NCI-H82 (cell line): ENCODE measurements at regions not wholly inside any gene's neighbourhood (a gene's known extent, or its start where the extent isn't known, plus 50 kb on each side); places are given as distances from the start of the nearest gene placed in this dataset.
"Not testable (repeated sequence)": the region's sequence is repeated elsewhere in the genome, so short reads cannot be mapped to it uniquely, and the experiment has no call there.

Experiments
- DNase-seq: peaks from one replicate; lab custom pipeline; 2025; lab: John Stamatoyannopoulos, UW

- DNase-seq, result not testable (repeated sequence)
These were observed 473.3 kb downstream of the SPATA31A6 start for GRCh38 chr9:42656789-42657188.

- DNase-seq, result not testable (repeated sequence)
These were observed 474.0 kb downstream of the SPATA31A6 start for GRCh38 chr9:42657496-42657895.

GRCh38 chr9:42697146-42697545 is 513.7 kb downstream of the SPATA31A6 start:
- not testable (repeated sequence) for DNase-seq

GRCh38 chr9:42702890-42703289 is 519.4 kb downstream of the SPATA31A6 start:
- not testable (repeated sequence) for DNase-seq

- not testable (repeated sequence) for DNase-seq
These were observed 541.7 kb downstream of the SPATA31A6 start for GRCh38 chr9:42724841-42725835.

GRCh38 chr9:42743030-42743814 is 559.8 kb downstream of the SPATA31A6 start:
- peak; percentile 80 for DNase-seq

GRCh38 chr9:42757251-42757650 is 573.8 kb downstream of the SPATA31A6 start:
- not testable (repeated sequence) for DNase-seq

- peak; percentile 31 for DNase-seq
These were observed 575.9 kb downstream of the SPATA31A6 start for GRCh38 chr9:42759320-42759719.

- DNase-seq, result not testable (repeated sequence)
These were observed 598.7 kb downstream of the SPATA31A6 start for GRCh38 chr9:42782201-42782600.

- DNase-seq, result not testable (repeated sequence)
These were observed 609.3 kb downstream of the SPATA31A6 start for GRCh38 chr9:42792725-42793124.

- peak; percentile 4 for DNase-seq
These were observed 615.1 kb downstream of the SPATA31A6 start for GRCh38 chr9:42798571-42798970.

GRCh38 chr9:42802716-42803115 is 619.3 kb downstream of the SPATA31A6 start:
- not testable (repeated sequence) for DNase-seq

GRCh38 chr9:42806674-42807073 is 623.2 kb downstream of the SPATA31A6 start:
- peak; percentile 50 for DNase-seq

- DNase-seq, result not testable (repeated sequence)
These were observed 638.0 kb downstream of the SPATA31A6 start for GRCh38 chr9:42821468-42821867.

- not testable (repeated sequence) for DNase-seq
These were observed 664.7 kb downstream of the SPATA31A6 start for GRCh38 chr9:42848156-42848555.

GRCh38 chr9:42850896-42851693 is 667.6 kb downstream of the SPATA31A6 start:
- not testable (repeated sequence) for DNase-seq

GRCh38 chr9:42851701-42852100 is 668.2 kb downstream of the SPATA31A6 start:
- DNase-seq, result not testable (repeated sequence)

GRCh38 chr9:42852133-42852930 is 668.9 kb downstream of the SPATA31A6 start:
- peak; percentile 69 for DNase-seq

- not testable (repeated sequence) for DNase-seq
These were observed 676.7 kb downstream of the SPATA31A6 start for GRCh38 chr9:42860133-42860532.

GRCh38 chr9:42862465-42862864 is 679.0 kb downstream of the SPATA31A6 start:
- DNase-seq, result not testable (repeated sequence)
